ENCODE measurements at regions not wholly inside any gene's neighbourhood (a gene's known extent, or its start where the extent isn't known, plus 50 kb on each side); places are given as distances from the start of the nearest gene placed in this dataset.

GRCh38 chrX:10929747-10930146 is 181.4 kb upstream of the HCCS start:
- TF ChIP-seq CTCF (IDR thresholded peaks at IDR 0.05; ENCODE audit: low read length) = no peak
- no peak for TF ChIP-seq EZH2 (optimal IDR thresholded peaks at IDR 0.05; ENCODE audit: low read depth, low read length)
- TF ChIP-seq EZH2phosphoT487 (IDR thresholded peaks at IDR 0.05; ENCODE audit: low read length) = no peak
